AG09309 (cell line): ENCODE measurements at regions not wholly inside any gene's neighbourhood (a gene's known extent, or its start where the extent isn't known, plus 50 kb on each side); places are given as distances from the start of the nearest gene placed in this dataset.

ENCODE experiments used
- DNase-seq: peaks from one replicate; pipeline ENCODE4 v3.0.0-alpha.2; 2010; ENCODE audit warnings: low read depth
- H3K4me3 ChIP-seq: 2 replicates; pipeline ENCODE4 v1.5.1; 2011; ENCODE audit warnings: mild to moderate bottlenecking, low read depth, low read length, moderate library complexity; ENCODE audit not compliant: control insufficient read depth
- CTCF ChIP-seq: IDR thresholded peaks from 2 replicates; pipeline ENCODE4 v1.5.1; 2011; ENCODE audit warnings: mild to moderate bottlenecking, low read depth, low read length, inconsistent platforms; ENCODE audit not compliant: insufficient read depth, control insufficient read depth; ENCODE audit errors: missing control alignments

GRCh38 chr2:106311041-106311370, 116.9 kb upstream of the UXS1 start:
- TF ChIP-seq CTCF: no peak
- DNase-seq: no peak
- H3K4me3 ChIP-seq: no peak overlapping the region

GRCh38 chr2:106307860-106308259, 113.8 kb upstream of the UXS1 start:
- TF ChIP-seq CTCF: no peak
- no peak for DNase-seq
- no peak overlapping the region for H3K4me3 ChIP-seq

GRCh38 chr2:106306387-106306786, 112.3 kb upstream of the UXS1 start:
- H3K4me3 ChIP-seq: no peak overlapping the region
- no peak for TF ChIP-seq CTCF

GRCh38 chr2:106304612-106305184, 110.6 kb upstream of the UXS1 start:
- DNase-seq: no peak
- no peak for TF ChIP-seq CTCF
- no peak overlapping the region for H3K4me3 ChIP-seq

More at GRCh38 chr2:106306387-106306786, 112.3 kb upstream of the UXS1 start:
- no peak for DNase-seq

GRCh38 chr2:106299696-106300095, 105.6 kb upstream of the UXS1 start:
- DNase-seq: no peak
- no peak overlapping the region for H3K4me3 ChIP-seq
- no peak for TF ChIP-seq CTCF

GRCh38 chr2:106296182-106296815, 102.2 kb upstream of the UXS1 start:
- TF ChIP-seq CTCF: no peak
- H3K4me3 ChIP-seq: no peak overlapping the region

More at GRCh38 chr2:106296182-106296815, 102.2 kb upstream of the UXS1 start:
- DNase-seq: no peak
